ENCODE measurements at regions not wholly inside any gene's neighbourhood (a gene's known extent, or its start where the extent isn't known, plus 50 kb on each side); places are given as distances from the start of the nearest gene placed in this dataset.

GRCh38 chr4:138833974-138834373, 181.6 kb upstream of the NOCT start:
- no peak for TF ChIP-seq GATA2 (IDR thresholded peaks at IDR 0.05; ENCODE audit: low read depth, low read length)
- TF ChIP-seq GATA3 (IDR thresholded peaks at IDR 0.05; ENCODE audit: low read depth, low read length) = no peak

Measured in SH-SY5Y (cell line).